HL-60 (cell line): ENCODE measurements at regions not wholly inside any gene's neighbourhood (a gene's known extent, or its start where the extent isn't known, plus 50 kb on each side); places are given as distances from the start of the nearest gene placed in this dataset.

Source experiments
- DNase-seq, 2 experiments: peaks; one replicate each; pipeline ENCODE4 v3.0.0-alpha.2; 2010 to 2020; ENCODE audit warnings: low read depth in 1 of 2, low spot score in 1 of 2
- H3K27ac ChIP-seq: fragments of 250-450 bp; sonication (Bioruptor Pico); replicated peaks from 2 replicates; pipeline ENCODE4 v1.5.1; 2020; ENCODE audit warnings: mild to moderate bottlenecking, moderate library complexity
- H3K27me3 ChIP-seq: fragments of 250-450 bp; sonication (Bioruptor Pico); 2 replicates; pipeline ENCODE4 v1.5.1; 2021; ENCODE audit warnings: mild to moderate bottlenecking, moderate library complexity; ENCODE audit not compliant: insufficient read depth, poor library complexity, severe bottlenecking
- H3K4me3 ChIP-seq: replicated peaks from 2 replicates; pipeline ENCODE4 v1.5.1; 2011; ENCODE audit warnings: mild to moderate bottlenecking, control low read depth, low read length; ENCODE audit not compliant: insufficient read depth
- CTCF ChIP-seq: IDR thresholded peaks from one replicate; pipeline ENCODE4 v1.5.1; 2011; ENCODE audit warnings: low read length, control low read depth, inconsistent platforms; ENCODE audit not compliant: insufficient read depth
- GABPA ChIP-seq: IDR thresholded peaks from 2 replicates; pipeline ENCODE4 v1.6.1; 2012; ENCODE audit warnings: low read depth
- POLR2AphosphoS5 ChIP-seq: IDR thresholded peaks from 2 replicates; pipeline ENCODE4 v1.6.1; 2012; ENCODE audit warnings: low read depth
- REST ChIP-seq: IDR thresholded peaks from 2 replicates; pipeline ENCODE4 v1.6.1; 2012; ENCODE audit warnings: low read depth; ENCODE audit not compliant: insufficient replicate concordance
- SPI1 ChIP-seq: IDR thresholded peaks from 2 replicates; pipeline ENCODE4 v1.6.1; 2012; ENCODE audit warnings: low read depth, mild to moderate bottlenecking, borderline replicate concordance

- DNase-seq, result no peak
- Histone ChIP-seq H3K27me3 (no peaks in the 10 kb centered on the region), H3K27ac (no peak overlapping the region), H3K4me3 (no peak overlapping the region)
- no peak for TF ChIP-seq CTCF
- no peak for TF ChIP-seq POLR2AphosphoS5
- TF ChIP-seq REST, result no peak
- no peak for TF ChIP-seq GABPA
- no peak for TF ChIP-seq SPI1
Measured at GRCh38 chr12:77535734-77536133, 295.0 kb upstream of the NAV3 start.

GRCh38 chr12:77531912-77532311, 298.8 kb upstream of the NAV3 start:
- Histone ChIP-seq H3K27ac (no peak overlapping the region), H3K4me3 (no peak overlapping the region), H3K27me3 (no peaks in the 10 kb centered on the region)
- no peak for DNase-seq
- TF ChIP-seq SPI1, result no peak

GRCh38 chr12:77522247-77522646, 308.4 kb upstream of the NAV3 start:
- no peak for TF ChIP-seq GABPA
- TF ChIP-seq REST, result no peak
- no peak for TF ChIP-seq POLR2AphosphoS5
- DNase-seq, result no peak
- H3K27ac ChIP-seq, result no peak overlapping the region
- H3K4me3 ChIP-seq, result no peak overlapping the region
- H3K27me3 ChIP-seq, result no peaks in the 10 kb centered on the region

- no peak overlapping the region for H3K4me3 ChIP-seq
- DNase-seq, result no peak
- H3K27ac ChIP-seq, result no peak overlapping the region
- no peaks in the 10 kb centered on the region for H3K27me3 ChIP-seq
- no peak for TF ChIP-seq SPI1
Measured at GRCh38 chr12:77521508-77522115, 309.1 kb upstream of the NAV3 start.

GRCh38 chr12:77514511-77514910, 316.2 kb upstream of the NAV3 start:
- H3K27ac ChIP-seq, result no peak overlapping the region
- no peak overlapping the region for H3K4me3 ChIP-seq
- no peak for DNase-seq
- TF ChIP-seq CTCF, result no peak
- no peak for TF ChIP-seq SPI1
- TF ChIP-seq REST, result no peak
- no peak for TF ChIP-seq POLR2AphosphoS5
- no peak for TF ChIP-seq GABPA
- no peaks in the 10 kb centered on the region for H3K27me3 ChIP-seq
